CD4-positive, alpha-beta T cell treated with Interleukin-1 beta for 1 hour (primary cell): ENCODE measurements at regions not wholly inside any gene's neighbourhood (a gene's known extent, or its start where the extent isn't known, plus 50 kb on each side); places are given as distances from the start of the nearest gene placed in this dataset.
"Not testable (repeated sequence)": the region's sequence is repeated elsewhere in the genome, so short reads cannot be mapped to it uniquely, and the experiment has no call there.

Experiments
- DNase-seq, 2 donors: peaks; one replicate each; pipeline ENCODE4 v3.0.0-alpha.2; 2020 to 2022

- no peak for DNase-seq
Measured at GRCh38 chr6:169869301-169869700, 117.9 kb downstream of the ERMARD start.

- peak; percentile 43 to 55 for DNase-seq
Measured at GRCh38 chr6:169868458-169868857, 117.0 kb downstream of the ERMARD start.

- no peak for DNase-seq
Measured at GRCh38 chr6:169867751-169868191, 116.3 kb downstream of the ERMARD start.

- DNase-seq = no peak
Measured at GRCh38 chr6:169866668-169867521, 115.5 kb downstream of the ERMARD start.

- no peak for DNase-seq
Measured at GRCh38 chr6:169866140-169866534, 114.7 kb downstream of the ERMARD start.

- no peak for DNase-seq
Measured at GRCh38 chr6:169865346-169866139, 114.1 kb downstream of the ERMARD start.

GRCh38 chr6:169864148-169865020 is 113.0 kb downstream of the ERMARD start:
- DNase-seq = no peak

GRCh38 chr6:169863710-169864109 is 112.3 kb downstream of the ERMARD start:
- DNase-seq = no peak

GRCh38 chr6:169862892-169863525 is 111.6 kb downstream of the ERMARD start:
- DNase-seq = no peak

GRCh38 chr6:169862043-169862891 is 110.8 kb downstream of the ERMARD start:
- no peak for DNase-seq

GRCh38 chr6:169861431-169862042 is 110.1 kb downstream of the ERMARD start:
- DNase-seq = no peak

GRCh38 chr6:169859978-169860703 is 108.7 kb downstream of the ERMARD start:
- no peak for DNase-seq

GRCh38 chr6:169859401-169859977 is 108.1 kb downstream of the ERMARD start:
- DNase-seq = no peak

GRCh38 chr6:169858935-169859351 is 107.5 kb downstream of the ERMARD start:
- no peak for DNase-seq

GRCh38 chr6:169858293-169858934 is 107.0 kb downstream of the ERMARD start:
- no peak for DNase-seq

GRCh38 chr6:169857343-169858292 is 106.2 kb downstream of the ERMARD start:
- no peak for DNase-seq

GRCh38 chr6:169856442-169857342 is 105.3 kb downstream of the ERMARD start:
- not testable (repeated sequence) for DNase-seq
